H1 (cell line): ENCODE measurements at regions not wholly inside any gene's neighbourhood (a gene's known extent, or its start where the extent isn't known, plus 50 kb on each side); places are given as distances from the start of the nearest gene placed in this dataset.

Experiments used
- CTCF ChIA-PET: fragments of 300-600 bp; sonication (Branson Sonifier 250); formaldehyde crosslinking; loops from one replicate; lab custom pipeline; 2021; ENCODE audit not compliant: partially characterized antibody; lab: Charles Lee
- POLR2A ChIA-PET: fragments of 300-600 bp; sonication (Branson Sonifier 250); formaldehyde crosslinking; loops from one replicate; lab custom pipeline; 2021; ENCODE audit warnings: inconsistent platforms; ENCODE audit not compliant: partially characterized antibody; lab: Charles Lee
- DNase-seq, 2 experiments: peaks; one replicate each; pipeline versions ENCODE4 v3.0.0 to v3.0.0-alpha.2; 2010 to 2022; ENCODE audit warnings: low spot score in 2 of 2, low read depth in 1 of 2, mixed read lengths in 1 of 2
- FAIRE-seq: peaks from 2 replicates; lab custom pipeline; 2011; peaks lifted over from hg19 to GRCh38; lab: Jason Lieb, UNC
- H2AFZ ChIP-seq: 2 replicates; pipeline ENCODE4 v1.8.1; 2012; ENCODE audit warnings: low read length, inconsistent platforms
- H2AK5ac ChIP-seq: 2 replicates; pipeline ENCODE4 v1.6.1; 2013; ENCODE audit warnings: low read depth, low read length
- H2BK120ac ChIP-seq: replicated peaks from 2 replicates; pipeline ENCODE3; 2013; ENCODE audit warnings: low read depth, low read length, inconsistent platforms
- H2BK12ac ChIP-seq: 2 replicates; pipeline ENCODE4 v1.6.1; 2013; ENCODE audit warnings: low read depth, low read length
- H2BK15ac ChIP-seq: 2 replicates; pipeline ENCODE4 v1.6.1; 2013; ENCODE audit warnings: low read length
- H2BK20ac ChIP-seq: 2 replicates; pipeline ENCODE4 v1.6.1; 2013; ENCODE audit warnings: low read length
- H2BK5ac ChIP-seq: 2 replicates; pipeline ENCODE4 v1.6.1; 2013; ENCODE audit warnings: low read depth, low read length
- H3K14ac ChIP-seq: 2 replicates; pipeline ENCODE4 v1.6.1; 2013; ENCODE audit warnings: inconsistent platforms; ENCODE audit not compliant: insufficient read length
- H3K18ac ChIP-seq: 2 replicates; pipeline ENCODE4 v1.6.1; 2013; ENCODE audit warnings: low read length; ENCODE audit errors: extremely low read depth
- H3K23ac ChIP-seq: 2 replicates; pipeline ENCODE4 v1.6.1; 2013; ENCODE audit warnings: inconsistent platforms; ENCODE audit not compliant: insufficient read length
- H3K23me2 ChIP-seq: 2 replicates; pipeline ENCODE4 v1.6.1; 2013; ENCODE audit warnings: low read depth, low read length
- H3K27ac ChIP-seq: 2 replicates; pipeline ENCODE4 v1.6.1; 2011; ENCODE audit warnings: low read depth, low read length, inconsistent platforms
- H3K27me3 ChIP-seq, 4 experiments: replicated peaks in 1 of 4; 1 replicate in 1 of 4; 2 replicates in 3 of 4; pipeline versions ENCODE4 v1.6.1 to v1.8.1; 2011 to 2013; ENCODE audit warnings: low read length in 3 of 4, mild to moderate bottlenecking in 3 of 4, inconsistent platforms in 2 of 4, mixed read lengths in 2 of 4, moderate library complexity in 1 of 4; ENCODE audit not compliant: control insufficient read depth in 3 of 4, insufficient read depth in 3 of 4; ENCODE audit errors: extremely low read depth in 1 of 4
- H3K36me3 ChIP-seq, 4 experiments: 2 replicates each; pipeline versions ENCODE4 v1.6.1 to v1.8.1; 2011 to 2013; ENCODE audit warnings: mild to moderate bottlenecking in 4 of 4, low read length in 3 of 4, moderate library complexity in 2 of 4, control low read depth in 1 of 4, inconsistent platforms in 1 of 4; ENCODE audit not compliant: insufficient read depth in 4 of 4, control insufficient read depth in 2 of 4
- H3K4ac ChIP-seq: replicated peaks from 2 replicates; pipeline ENCODE3; 2013; ENCODE audit warnings: low read length, low read depth, mixed read lengths, inconsistent platforms; ENCODE audit not compliant: insufficient read length
- H3K4me1 ChIP-seq, 4 experiments: replicated peaks in 1 of 4; 1 replicate in 1 of 4; 2 replicates in 3 of 4; pipeline versions ENCODE4 v1.6.1 to v1.8.1; 2011 to 2013; ENCODE audit warnings: low read length in 3 of 4, inconsistent platforms in 2 of 4, mixed read lengths in 1 of 4; ENCODE audit not compliant: insufficient read depth in 4 of 4, control insufficient read depth in 3 of 4
- H3K4me2 ChIP-seq, 2 experiments: 2 replicates each; pipeline versions ENCODE4 v1.6.1 to v1.8.1; 2011 to 2013; ENCODE audit warnings: low read depth in 2 of 2, low read length in 2 of 2, control low read depth in 1 of 2, inconsistent platforms in 1 of 2, mild to moderate bottlenecking in 1 of 2; ENCODE audit not compliant: insufficient read depth in 1 of 2
- H3K4me3 ChIP-seq, 4 experiments: fragments of 200-600, 300-600 bp in 1 of 4; sonication (generic), shearing (Covaris generic), sonication (Bioruptor Twin) in 1 of 4; 2 replicates each; pipeline versions ENCODE4 v1.5.1 to v1.8.1; 2011 to 2016; ENCODE audit warnings: low read length in 4 of 4, low read depth in 3 of 4, control low read depth in 2 of 4, inconsistent platforms in 2 of 4, mild to moderate bottlenecking in 2 of 4, mixed read lengths in 1 of 4, moderate library complexity in 1 of 4; ENCODE audit not compliant: insufficient read depth in 2 of 4; ENCODE audit errors: extremely low read depth in 1 of 4
- H3K56ac ChIP-seq: replicated peaks from 2 replicates; pipeline ENCODE3; 2013; ENCODE audit warnings: low read depth, mild to moderate bottlenecking, mixed read lengths, low read length, inconsistent platforms; ENCODE audit not compliant: insufficient read length
- H3K79me1 ChIP-seq: 2 replicates; pipeline ENCODE4 v1.6.1; 2013; ENCODE audit warnings: low read depth, low read length, control low read depth
- H3K79me2 ChIP-seq, 2 experiments: 2 replicates each; pipeline versions ENCODE4 v1.6.1 to v1.8.1; 2012 to 2013; ENCODE audit warnings: low read length in 2 of 2, mild to moderate bottlenecking in 2 of 2, inconsistent platforms in 1 of 2; ENCODE audit not compliant: insufficient read depth in 2 of 2, control insufficient read depth in 1 of 2
- H3K9ac ChIP-seq, 4 experiments: replicated peaks in 1 of 4; 1 replicate in 1 of 4; 2 replicates in 3 of 4; pipeline versions ENCODE4 v1.6.1 to v1.8.1; 2011 to 2013; ENCODE audit warnings: low read depth in 3 of 4, low read length in 3 of 4, control low read depth in 2 of 4, mild to moderate bottlenecking in 2 of 4, moderate library complexity in 2 of 4, inconsistent platforms in 1 of 4; ENCODE audit errors: extremely low read depth in 1 of 4
- H3K9me3 ChIP-seq, 2 experiments: 2 replicates each; pipeline versions ENCODE4 v1.6.1 to v1.8.1; 2012 to 2013; ENCODE audit warnings: mild to moderate bottlenecking in 2 of 2, moderate library complexity in 2 of 2, control low read depth in 1 of 2, inconsistent platforms in 1 of 2, low read depth in 1 of 2, low read length in 1 of 2, mixed read lengths in 1 of 2; ENCODE audit not compliant: insufficient read depth in 2 of 2
- H4K20me1 ChIP-seq, 2 experiments: replicated peaks in 1 of 2; 2 replicates each; pipeline versions ENCODE3 to v1.8.1; 2011 to 2013; ENCODE audit warnings: inconsistent platforms in 2 of 2, low read length in 2 of 2, mild to moderate bottlenecking in 1 of 2; ENCODE audit not compliant: insufficient read depth in 2 of 2, control insufficient read depth in 1 of 2
- H4K5ac ChIP-seq: 2 replicates; pipeline ENCODE4 v1.6.1; 2013; ENCODE audit warnings: low read length, low read depth, mixed read lengths, inconsistent platforms; ENCODE audit not compliant: insufficient read length
- H4K8ac ChIP-seq: 2 replicates; pipeline ENCODE4 v1.8.0; 2013; ENCODE audit warnings: mild to moderate bottlenecking, moderate library complexity, low read length, inconsistent platforms; ENCODE audit not compliant: insufficient read depth; ENCODE audit errors: extremely low read depth
- H4K91ac ChIP-seq: replicated peaks from 2 replicates; pipeline ENCODE3; 2013; ENCODE audit warnings: low read length, mixed read lengths, inconsistent platforms; ENCODE audit not compliant: insufficient read length
- BACH1 ChIP-seq: IDR thresholded peaks from 2 replicates; pipeline ENCODE4 v1.6.1; 2012; ENCODE audit warnings: low read length, improper control_type of control experiment
- CHD2 ChIP-seq: IDR thresholded peaks from 2 replicates; pipeline ENCODE4 v1.6.1; 2012; ENCODE audit warnings: low read length, improper control_type of control experiment
- EP300 ChIP-seq, 2 experiments: IDR thresholded peaks; 1 replicate in 1 of 2; 2 replicates in 1 of 2; pipeline ENCODE4 v1.6.1; 2011 to 2012; ENCODE audit warnings: low read depth in 2 of 2, low read length in 2 of 2, mild to moderate bottlenecking in 2 of 2, borderline replicate concordance in 1 of 2, inconsistent platforms in 1 of 2, moderate library complexity in 1 of 2
- HDAC2 ChIP-seq, 2 experiments: fragments of 300-600 bp in 1 of 2; sonication (generic) in 1 of 2; IDR thresholded peaks; 2 replicates each; pipeline ENCODE4 v1.6.1; 2011 to 2012; ENCODE audit warnings: low read depth in 2 of 2, low read length in 2 of 2, mild to moderate bottlenecking in 2 of 2, moderate library complexity in 2 of 2, borderline replicate concordance in 1 of 2, inconsistent platforms in 1 of 2
- TAF7 ChIP-seq: optimal IDR thresholded peaks from 2 replicates; pipeline ENCODE3; 2011; ENCODE audit warnings: low read depth, mild to moderate bottlenecking, inconsistent platforms, low read length, moderate library complexity, borderline replicate concordance
- WGBS, 2 experiments: shearing (Covaris generic) in 1 of 2; methylation state at CpG; one replicate each; pipeline versions ENCODE4 v1.1.6 to v1.1.7; 2013 to 2015; ENCODE audit warnings: low lambda C conversion rate in 2 of 2, mixed read lengths in 2 of 2, inconsistent platforms in 1 of 2, low coverage in 1 of 2, missing lambda C conversion rate in 1 of 2; ENCODE audit not compliant: insufficient replicate concordance in 2 of 2, insufficient coverage in 1 of 2, insufficient read length in 1 of 2; ENCODE audit errors: extremely low coverage in 1 of 2, missing lambda C conversion rate in 1 of 2; 5-methylcytosine and 5-hydroxymethylcytosine counted together
- TF ChIP-seq, protein P1 (sequence below): IDR thresholded peaks from 2 replicates; pipeline ENCODE4 v1.6.1; 2012; ENCODE audit warnings: low read length, inconsistent platforms

DNA sequence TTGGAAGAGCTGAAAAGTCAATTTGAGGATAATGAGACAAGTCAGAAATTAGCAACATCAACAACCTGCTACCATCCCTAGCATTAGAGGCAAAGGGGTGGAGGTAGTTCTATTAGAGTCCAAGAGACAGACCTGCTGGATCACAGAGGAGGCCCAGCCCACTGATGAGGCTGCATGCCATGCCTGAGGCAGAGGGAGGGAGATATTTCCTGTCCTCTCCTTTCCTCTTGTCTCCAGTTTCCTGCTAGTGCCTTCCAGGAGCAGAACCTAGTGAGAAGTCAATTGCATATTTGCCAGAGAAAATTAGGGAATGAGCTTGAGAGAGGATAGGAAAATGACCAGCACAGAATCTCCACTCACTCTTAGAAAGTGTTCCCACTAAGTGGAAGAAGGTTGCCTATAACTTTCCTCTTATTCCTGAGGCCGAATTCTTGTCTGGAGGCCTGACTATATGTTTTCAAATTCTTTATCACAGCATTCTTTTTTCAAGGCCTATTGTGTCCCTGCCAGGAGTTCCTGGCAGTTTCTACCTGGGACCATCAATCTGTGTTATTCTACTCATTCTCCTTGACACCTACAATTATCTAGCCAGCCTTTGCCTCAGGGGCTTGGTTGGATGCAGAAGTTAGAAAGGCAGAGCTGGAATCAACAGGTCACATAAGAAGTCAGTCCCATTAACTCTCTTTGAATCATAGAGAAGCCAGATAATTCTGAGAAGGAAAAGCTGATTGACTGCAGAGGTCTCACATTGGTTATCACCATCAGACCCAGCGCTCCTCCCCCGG is 121.9 kb downstream of the EMP1 start:
- Histone ChIP-seq H3K23ac (no peak overlapping the region), H3K9me3 (no peaks in the 10 kb centered on the region), H2BK5ac (no peak overlapping the region), H2AK5ac (no peak overlapping the region), H3K36me3 (no peaks in the 10 kb centered on the region), H3K14ac (no peak overlapping the region), H3K4me1 (peaks cover 1 to 6% (median 4%) of the 10 kb centered on the region in 4 experiments; a peak in 3 of 7 replicates), H3K56ac (no peak overlapping the region), H4K5ac (no peak overlapping the region), H3K27me3 (peaks cover 0 to 1% (median 0%) of the 10 kb centered on the region in 4 experiments; a peak in 1 of 7 replicates), H4K91ac (no peak overlapping the region), H3K23me2 (no peaks in the 10 kb centered on the region; the same call in 1 of the 2 replicates), H2BK20ac (no peak overlapping the region; the same call in 1 of the 2 replicates), H3K4ac (no peak overlapping the region), H3K18ac (no peak overlapping the region), H2BK12ac (no peak overlapping the region), H2BK120ac (no peak overlapping the region), H2AFZ (no peak overlapping the region; the same call in 1 of the 2 replicates), H3K79me1 (no peaks in the 10 kb centered on the region), H3K27ac (no peak overlapping the region), H2BK15ac (no peak overlapping the region), H4K8ac (no peak overlapping the region), H3K79me2 (no peaks in the 10 kb centered on the region), H3K4me2 (no peak overlapping the region), H4K20me1 (no peaks in the 10 kb centered on the region), H3K9ac (no peak overlapping the region), H3K4me3 (no peak overlapping the region)
- TF ChIP-seq BACH1 (no peak), EP300 (IDR thresholded peaks at IDR 0.05; ENCODE audit: borderline replicate concordance in 1 of 2, low read depth in 2 of 2, low read length in 2 of 2) (no peak), HDAC2 (IDR thresholded peaks at IDR 0.05; ENCODE audit: borderline replicate concordance in 1 of 2, low read depth in 2 of 2, low read length in 2 of 2) (no peak), TAF7 (no peak), CHD2 (no peak)
- TF ChIP-seq, protein P1, sequence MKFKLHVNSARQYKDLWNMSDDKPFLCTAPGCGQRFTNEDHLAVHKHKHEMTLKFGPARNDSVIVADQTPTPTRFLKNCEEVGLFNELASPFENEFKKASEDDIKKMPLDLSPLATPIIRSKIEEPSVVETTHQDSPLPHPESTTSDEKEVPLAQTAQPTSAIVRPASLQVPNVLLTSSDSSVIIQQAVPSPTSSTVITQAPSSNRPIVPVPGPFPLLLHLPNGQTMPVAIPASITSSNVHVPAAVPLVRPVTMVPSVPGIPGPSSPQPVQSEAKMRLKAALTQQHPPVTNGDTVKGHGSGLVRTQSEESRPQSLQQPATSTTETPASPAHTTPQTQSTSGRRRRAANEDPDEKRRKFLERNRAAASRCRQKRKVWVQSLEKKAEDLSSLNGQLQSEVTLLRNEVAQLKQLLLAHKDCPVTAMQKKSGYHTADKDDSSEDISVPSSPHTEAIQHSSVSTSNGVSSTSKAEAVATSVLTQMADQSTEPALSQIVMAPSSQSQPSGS = no peak
- ChIA-PET CTCF (interaction anchor here (0.6 to 2.1 kb wide), 4 partner anchors 44 to 1362 kb away, joined by 3 to 13 read pairs (median 4); no protein-coding TSS in a partner anchor), POLR2A (interaction anchor here (1.5 kb wide), 1 partner anchor 11 kb away, joined by 3 read pairs; no protein-coding TSS in a partner anchor)
- FAIRE-seq (no peak), DNase-seq (no peak)
- WGBS, 2 experiments = 84% methylated on average over 3 of the region's 3 CpGs; no CpG with 5 or more reads in 1 of the 2 experiments
